WTC11 (cell line): ENCODE measurements at regions not wholly inside any gene's neighbourhood (a gene's known extent, or its start where the extent isn't known, plus 50 kb on each side); places are given as distances from the start of the nearest gene placed in this dataset.

Source experiments
- ATAC-seq: fragments of 200-7000 bp; cut with Tn5 transposase; 2 replicates; pipeline ENCODE4 v1.10.0; 2021; ENCODE audit warnings: mild to moderate bottlenecking, moderate library complexity
- CTCF ChIA-PET: fragments of 300-600 bp; sonication (Branson Sonifier 250); formaldehyde crosslinking; loops from one replicate; lab custom pipeline; 2021; ENCODE audit warnings: antibody characterized with exemption; lab: Charles Lee
- POLR2A ChIA-PET: fragments of 350-600 bp; sonication (Branson Sonifier 250); formaldehyde crosslinking; loops from one replicate; lab custom pipeline; 2021; ENCODE audit warnings: antibody characterized with exemption; lab: Charles Lee
- DNase-seq: peaks from one replicate; pipeline ENCODE4 v3.0.0; 2021; ENCODE audit warnings: low spot score
- H3K27ac Mint-ChIP-seq: 2 replicates; pipeline ENCODE4 v1.8.0; 2021; ENCODE audit warnings: mixed read lengths
- H3K27me3 Mint-ChIP-seq: 2 replicates; pipeline ENCODE4 v1.8.0; 2021; ENCODE audit warnings: low read depth, mild to moderate bottlenecking, moderate library complexity, mixed read lengths
- H3K36me3 Mint-ChIP-seq: 2 replicates; pipeline ENCODE4 v1.8.0; 2021; ENCODE audit warnings: mixed read lengths
- H3K4me1 Mint-ChIP-seq: 2 replicates; pipeline ENCODE4 v1.8.0; 2022; ENCODE audit warnings: mixed read lengths
- H3K4me3 Mint-ChIP-seq: 2 replicates; pipeline ENCODE4 v1.8.0; 2021; ENCODE audit warnings: mild to moderate bottlenecking, moderate library complexity, mixed read lengths
- H3K9me3 Mint-ChIP-seq: 2 replicates; pipeline ENCODE4 v1.8.0; 2021; ENCODE audit warnings: mixed read lengths
- CREM ChIP-seq: sonication (generic); formaldehyde crosslinking; IDR thresholded peaks from 2 replicates; pipeline ENCODE4 v1.8.1; 2022; ENCODE audit warnings: mild to moderate bottlenecking, missing genetic modification reagents, moderate library complexity
- GTF2I ChIP-seq: fragments of 250-450 bp; sonication (Bioruptor Pico); conservative IDR thresholded peaks from 2 replicates; pipeline ENCODE4 v1.4.0; 2021; ENCODE audit warnings: mild to moderate bottlenecking
- JAZF1 ChIP-seq: fragments of 250-450 bp; sonication (Bioruptor Pico); IDR thresholded peaks from 2 replicates; pipeline ENCODE4 v1.9.0; 2021; ENCODE audit warnings: moderate library complexity, mild to moderate bottlenecking, inconsistent platforms
- MXD4 ChIP-seq: fragments of 250-450 bp; sonication (Bioruptor Pico); IDR thresholded peaks from 2 replicates; pipeline ENCODE4 v1.8.0; 2021; ENCODE audit warnings: mild to moderate bottlenecking, moderate library complexity, borderline replicate concordance
- OVOL2 ChIP-seq: fragments of 250-450 bp; sonication (Bioruptor Pico); IDR thresholded peaks from 2 replicates; pipeline ENCODE4 v1.9.0; 2021; ENCODE audit warnings: mild to moderate bottlenecking, borderline replicate concordance
- PRDM15 ChIP-seq: sonication (generic); formaldehyde crosslinking; IDR thresholded peaks from 2 replicates; pipeline ENCODE4 v1.8.0; 2022; ENCODE audit warnings: missing genetic modification reagents
- TCF7 ChIP-seq: sonication (generic); formaldehyde crosslinking; IDR thresholded peaks from 2 replicates; pipeline ENCODE4 v1.8.0; 2022; ENCODE audit warnings: mild to moderate bottlenecking, low read depth, missing genetic modification reagents, moderate library complexity
- TEAD4 ChIP-seq: sonication (generic); formaldehyde crosslinking; IDR thresholded peaks from 2 replicates; pipeline ENCODE4 v1.8.0; 2022; ENCODE audit warnings: mild to moderate bottlenecking, missing genetic modification reagents
- ZBTB43 ChIP-seq: sonication (generic); formaldehyde crosslinking; IDR thresholded peaks from 2 replicates; pipeline ENCODE4 v1.8.1; 2023; ENCODE audit warnings: mild to moderate bottlenecking, missing genetic modification reagents
- TF ChIP-seq, protein P1 (sequence below): sonication (generic); formaldehyde crosslinking; IDR thresholded peaks from 2 replicates; pipeline ENCODE4 v1.8.0; 2023; ENCODE audit warnings: mild to moderate bottlenecking, missing genetic modification reagents
- TF ChIP-seq, protein P2 (sequence below): sonication (generic); formaldehyde crosslinking; IDR thresholded peaks from 2 replicates; pipeline ENCODE4 v1.8.0; 2022; ENCODE audit warnings: mild to moderate bottlenecking, missing genetic modification reagents
- TF ChIP-seq, protein P3 (sequence below): fragments of 250-450 bp; sonication (Bioruptor Pico); IDR thresholded peaks from 2 replicates; pipeline ENCODE4 v1.9.0; 2021; ENCODE audit warnings: mild to moderate bottlenecking

DNA sequence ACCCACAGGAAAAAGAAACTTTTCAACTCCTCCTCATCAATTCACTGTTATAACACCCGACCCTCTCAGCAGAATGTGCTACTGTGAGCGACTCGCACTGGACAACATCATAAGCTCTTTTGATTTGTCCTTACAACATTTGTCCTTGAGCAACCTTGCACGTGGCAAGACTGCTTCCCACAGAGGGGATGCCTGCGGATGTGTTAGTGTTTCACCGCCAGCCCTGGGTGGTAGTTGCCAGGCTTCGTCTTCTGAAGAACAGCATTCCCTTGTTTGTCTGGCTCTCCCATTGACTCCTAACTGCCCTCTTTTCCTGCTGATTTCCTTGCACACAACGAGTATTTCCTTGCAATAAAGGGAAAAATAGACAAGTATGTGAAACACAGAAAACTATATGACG is 111.4 kb upstream of the SLC7A1 start:
- no peak overlapping the region for H3K4me3 Mint-ChIP-seq
- H3K36me3 Mint-ChIP-seq: no peaks in the 10 kb centered on the region
- ChIA-PET POLR2A (interaction anchor here (1.1 kb wide), 1 partner anchor 111 kb away, joined by 3 read pairs; the partner anchor contains the start of gene SLC7A1), CTCF (interaction anchor here (1.1 to 3.9 kb wide), 6 partner anchors 111 to 406 kb away, joined by 3 to 66 read pairs (median 6); partner anchors contain the start of gene SLC7A1)
- ATAC-seq (no peak), DNase-seq (no peak)
- peaks cover 14% of the 10 kb centered on the region for H3K9me3 Mint-ChIP-seq
- H3K27me3 Mint-ChIP-seq: no peaks in the 10 kb centered on the region; the same call in 1 of the 2 replicates
- no peak for TF ChIP-seq CREM (CRISPR knock-in tag)
- no peak for TF ChIP-seq ZBTB43 (CRISPR knock-in tag)
- TF ChIP-seq, protein P1, sequence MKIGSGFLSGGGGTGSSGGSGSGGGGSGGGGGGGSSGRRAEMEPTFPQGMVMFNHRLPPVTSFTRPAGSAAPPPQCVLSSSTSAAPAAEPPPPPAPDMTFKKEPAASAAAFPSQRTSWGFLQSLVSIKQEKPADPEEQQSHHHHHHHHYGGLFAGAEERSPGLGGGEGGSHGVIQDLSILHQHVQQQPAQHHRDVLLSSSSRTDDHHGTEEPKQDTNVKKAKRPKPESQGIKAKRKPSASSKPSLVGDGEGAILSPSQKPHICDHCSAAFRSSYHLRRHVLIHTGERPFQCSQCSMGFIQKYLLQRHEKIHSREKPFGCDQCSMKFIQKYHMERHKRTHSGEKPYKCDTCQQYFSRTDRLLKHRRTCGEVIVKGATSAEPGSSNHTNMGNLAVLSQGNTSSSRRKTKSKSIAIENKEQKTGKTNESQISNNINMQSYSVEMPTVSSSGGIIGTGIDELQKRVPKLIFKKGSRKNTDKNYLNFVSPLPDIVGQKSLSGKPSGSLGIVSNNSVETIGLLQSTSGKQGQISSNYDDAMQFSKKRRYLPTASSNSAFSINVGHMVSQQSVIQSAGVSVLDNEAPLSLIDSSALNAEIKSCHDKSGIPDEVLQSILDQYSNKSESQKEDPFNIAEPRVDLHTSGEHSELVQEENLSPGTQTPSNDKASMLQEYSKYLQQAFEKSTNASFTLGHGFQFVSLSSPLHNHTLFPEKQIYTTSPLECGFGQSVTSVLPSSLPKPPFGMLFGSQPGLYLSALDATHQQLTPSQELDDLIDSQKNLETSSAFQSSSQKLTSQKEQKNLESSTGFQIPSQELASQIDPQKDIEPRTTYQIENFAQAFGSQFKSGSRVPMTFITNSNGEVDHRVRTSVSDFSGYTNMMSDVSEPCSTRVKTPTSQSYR (CRISPR knock-in tag): no peak
- no peak for TF ChIP-seq GTF2I
- TF ChIP-seq TCF7 (CRISPR knock-in tag): no peak
- no peak for TF ChIP-seq TEAD4 (CRISPR knock-in tag)
- TF ChIP-seq, protein P2, sequence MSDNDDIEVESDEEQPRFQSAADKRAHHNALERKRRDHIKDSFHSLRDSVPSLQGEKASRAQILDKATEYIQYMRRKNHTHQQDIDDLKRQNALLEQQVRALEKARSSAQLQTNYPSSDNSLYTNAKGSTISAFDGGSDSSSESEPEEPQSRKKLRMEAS (CRISPR knock-in tag): no peak
- TF ChIP-seq MXD4 (CRISPR knock-in tag): no peak
- TF ChIP-seq PRDM15: no peak
- no peak for TF ChIP-seq JAZF1
- H3K4me1 Mint-ChIP-seq: peaks cover 13% of the 10 kb centered on the region
- H3K27ac Mint-ChIP-seq: no peak overlapping the region

DNA sequence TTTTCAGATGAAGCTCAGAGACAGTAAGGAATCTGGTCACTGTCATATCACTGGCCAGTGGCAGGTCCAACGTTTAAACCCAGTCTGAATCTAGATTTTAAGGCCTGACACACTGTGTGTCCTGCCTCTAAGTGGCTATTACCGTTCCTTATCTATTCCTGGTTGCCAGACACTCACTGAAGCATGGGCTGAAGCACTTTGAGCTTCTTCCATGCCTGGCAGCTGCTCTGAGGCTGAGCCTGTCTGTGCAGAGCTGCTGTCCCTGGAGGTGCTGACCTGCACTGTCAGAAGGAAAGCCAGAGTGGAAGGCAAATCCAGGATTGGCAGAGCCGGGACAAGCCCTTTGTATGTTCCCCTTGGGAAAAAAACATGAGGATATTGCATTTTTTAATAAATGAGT is 109.2 kb upstream of the SLC7A1 start:
- Mint-ChIP-seq H3K4me3 (no peak overlapping the region), H3K36me3 (no peaks in the 10 kb centered on the region), H3K9me3 (peaks cover 14% of the 10 kb centered on the region), H3K27ac (no peak overlapping the region), H3K4me1 (peaks cover 9% of the 10 kb centered on the region), H3K27me3 (no peaks in the 10 kb centered on the region; the same call in 1 of the 2 replicates)
- ATAC-seq: no peak
- TF ChIP-seq, protein P3, sequence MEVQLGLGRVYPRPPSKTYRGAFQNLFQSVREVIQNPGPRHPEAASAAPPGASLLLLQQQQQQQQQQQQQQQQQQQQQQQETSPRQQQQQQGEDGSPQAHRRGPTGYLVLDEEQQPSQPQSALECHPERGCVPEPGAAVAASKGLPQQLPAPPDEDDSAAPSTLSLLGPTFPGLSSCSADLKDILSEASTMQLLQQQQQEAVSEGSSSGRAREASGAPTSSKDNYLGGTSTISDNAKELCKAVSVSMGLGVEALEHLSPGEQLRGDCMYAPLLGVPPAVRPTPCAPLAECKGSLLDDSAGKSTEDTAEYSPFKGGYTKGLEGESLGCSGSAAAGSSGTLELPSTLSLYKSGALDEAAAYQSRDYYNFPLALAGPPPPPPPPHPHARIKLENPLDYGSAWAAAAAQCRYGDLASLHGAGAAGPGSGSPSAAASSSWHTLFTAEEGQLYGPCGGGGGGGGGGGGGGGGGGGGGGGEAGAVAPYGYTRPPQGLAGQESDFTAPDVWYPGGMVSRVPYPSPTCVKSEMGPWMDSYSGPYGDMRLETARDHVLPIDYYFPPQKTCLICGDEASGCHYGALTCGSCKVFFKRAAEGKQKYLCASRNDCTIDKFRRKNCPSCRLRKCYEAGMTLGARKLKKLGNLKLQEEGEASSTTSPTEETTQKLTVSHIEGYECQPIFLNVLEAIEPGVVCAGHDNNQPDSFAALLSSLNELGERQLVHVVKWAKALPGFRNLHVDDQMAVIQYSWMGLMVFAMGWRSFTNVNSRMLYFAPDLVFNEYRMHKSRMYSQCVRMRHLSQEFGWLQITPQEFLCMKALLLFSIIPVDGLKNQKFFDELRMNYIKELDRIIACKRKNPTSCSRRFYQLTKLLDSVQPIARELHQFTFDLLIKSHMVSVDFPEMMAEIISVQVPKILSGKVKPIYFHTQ: no peak
- no peak for TF ChIP-seq ZBTB43 (CRISPR knock-in tag)
- no peak for TF ChIP-seq OVOL2 (CRISPR knock-in tag)
- CTCF ChIA-PET: interaction anchor here (0.7 to 3.4 kb wide), 2 partner anchors 162 to 196 kb away, joined by 3 to 14 read pairs; no protein-coding TSS in a partner anchor
- no peak for DNase-seq
- POLR2A ChIA-PET: no interaction called here
